KMS-11 (cell line): ENCODE measurements at regions not wholly inside any gene's neighbourhood (a gene's known extent, or its start where the extent isn't known, plus 50 kb on each side); places are given as distances from the start of the nearest gene placed in this dataset.

Experiments
- H2AFZ ChIP-seq: fragments of 200-600 bp; sonication (generic); 2 replicates; pipeline ENCODE4 v1.6.1; 2016; ENCODE audit warnings: antibody characterized with exemption, mixed run types, low read depth
- H3K27ac ChIP-seq: fragments of 200-600 bp; sonication (generic); 2 replicates; pipeline ENCODE4 v1.6.1; 2016; ENCODE audit warnings: mild to moderate bottlenecking, mixed run types
- H3K27me3 ChIP-seq: fragments of 200-600 bp; sonication (generic); 2 replicates; pipeline ENCODE4 v1.6.1; 2017; ENCODE audit warnings: mild to moderate bottlenecking, low read depth, mixed run types, moderate library complexity; ENCODE audit not compliant: insufficient read depth
- H3K36me3 ChIP-seq: fragments of 200-600 bp; sonication (generic); 2 replicates; pipeline ENCODE4 v1.6.1; 2017; ENCODE audit warnings: mild to moderate bottlenecking, mixed run types; ENCODE audit not compliant: insufficient read depth
- H3K4me1 ChIP-seq: fragments of 200-600 bp; sonication (generic); 2 replicates; pipeline ENCODE4 v1.6.1; 2016; ENCODE audit warnings: mild to moderate bottlenecking, low read depth, mixed run types; ENCODE audit not compliant: poor library complexity, severe bottlenecking
- H3K4me2 ChIP-seq: fragments of 200-600 bp; sonication (generic); 2 replicates; pipeline ENCODE4 v1.7.0; 2016; ENCODE audit warnings: mild to moderate bottlenecking, mixed run types
- H3K4me3 ChIP-seq: fragments of 200-600 bp; sonication (generic); IDR thresholded peaks from 2 replicates; pipeline ENCODE4 v1.6.1; 2017; ENCODE audit warnings: low read depth, low read length, mixed read lengths; ENCODE audit not compliant: insufficient read depth
- H3K79me2 ChIP-seq: fragments of 200-600 bp; sonication (generic); 2 replicates; pipeline ENCODE4 v1.6.1; 2016; ENCODE audit warnings: low read depth, mixed run types; ENCODE audit not compliant: insufficient read depth
- H3K9ac ChIP-seq: fragments of 200-600 bp; sonication (generic); 2 replicates; pipeline ENCODE4 v1.6.1; 2016; ENCODE audit warnings: mild to moderate bottlenecking, mixed run types
- H4K20me1 ChIP-seq: fragments of 200-600 bp; sonication (generic); 2 replicates; pipeline ENCODE4 v1.6.1; 2016; ENCODE audit warnings: mild to moderate bottlenecking, mixed run types; ENCODE audit not compliant: insufficient read depth
- TF ChIP-seq, protein P1 (sequence below): fragments of 200-600 bp; sonication (generic); conservative IDR thresholded peaks from 2 replicates; pipeline ENCODE4 v1.6.1; 2017; ENCODE audit warnings: low read depth, mild to moderate bottlenecking, antibody characterized with exemption, low read length, moderate library complexity, mixed read lengths

- H3K4me1 ChIP-seq = no peaks in the 10 kb centered on the region
- no peaks in the 10 kb centered on the region for H3K27me3 ChIP-seq
- TF ChIP-seq, protein P1, sequence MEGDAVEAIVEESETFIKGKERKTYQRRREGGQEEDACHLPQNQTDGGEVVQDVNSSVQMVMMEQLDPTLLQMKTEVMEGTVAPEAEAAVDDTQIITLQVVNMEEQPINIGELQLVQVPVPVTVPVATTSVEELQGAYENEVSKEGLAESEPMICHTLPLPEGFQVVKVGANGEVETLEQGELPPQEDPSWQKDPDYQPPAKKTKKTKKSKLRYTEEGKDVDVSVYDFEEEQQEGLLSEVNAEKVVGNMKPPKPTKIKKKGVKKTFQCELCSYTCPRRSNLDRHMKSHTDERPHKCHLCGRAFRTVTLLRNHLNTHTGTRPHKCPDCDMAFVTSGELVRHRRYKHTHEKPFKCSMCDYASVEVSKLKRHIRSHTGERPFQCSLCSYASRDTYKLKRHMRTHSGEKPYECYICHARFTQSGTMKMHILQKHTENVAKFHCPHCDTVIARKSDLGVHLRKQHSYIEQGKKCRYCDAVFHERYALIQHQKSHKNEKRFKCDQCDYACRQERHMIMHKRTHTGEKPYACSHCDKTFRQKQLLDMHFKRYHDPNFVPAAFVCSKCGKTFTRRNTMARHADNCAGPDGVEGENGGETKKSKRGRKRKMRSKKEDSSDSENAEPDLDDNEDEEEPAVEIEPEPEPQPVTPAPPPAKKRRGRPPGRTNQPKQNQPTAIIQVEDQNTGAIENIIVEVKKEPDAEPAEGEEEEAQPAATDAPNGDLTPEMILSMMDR = no peak
- no peaks in the 10 kb centered on the region for H3K36me3 ChIP-seq
- no peak overlapping the region for H3K27ac ChIP-seq
- no peaks in the 10 kb centered on the region for H3K79me2 ChIP-seq
- no peak overlapping the region for H2AFZ ChIP-seq
- H3K9ac ChIP-seq = no peak overlapping the region
- no peaks in the 10 kb centered on the region for H4K20me1 ChIP-seq
- no peak overlapping the region for H3K4me3 ChIP-seq
- H3K4me2 ChIP-seq = no peak overlapping the region
Observed at GRCh38 chr2:142535311-142535710, 342.2 kb upstream of the KYNU start.

DNA sequence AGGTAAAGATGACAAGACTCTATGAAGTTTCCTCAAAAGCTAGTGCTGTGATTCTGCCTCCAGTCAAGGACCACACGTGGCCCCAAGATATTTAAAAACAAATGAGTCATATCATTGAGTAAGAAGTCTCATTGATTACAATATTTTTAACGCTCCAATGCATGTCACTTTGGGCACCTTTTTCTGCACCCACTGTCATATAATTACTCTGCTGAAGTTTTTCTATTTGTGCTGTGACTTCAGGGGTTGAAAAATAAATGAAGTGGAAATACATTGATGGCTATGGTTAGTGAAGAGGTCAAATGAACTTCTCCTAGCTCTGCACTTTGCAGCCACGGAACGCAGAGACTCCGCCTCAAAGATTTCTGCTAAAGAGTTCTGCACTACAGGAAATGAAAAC lies 344.3 kb upstream of the KYNU start:
- H3K36me3 ChIP-seq = no peaks in the 10 kb centered on the region
- H3K4me2 ChIP-seq = no peak overlapping the region
- no peak overlapping the region for H3K9ac ChIP-seq
- H4K20me1 ChIP-seq = no peaks in the 10 kb centered on the region
- H3K27me3 ChIP-seq = no peaks in the 10 kb centered on the region
- no peak overlapping the region for H3K4me3 ChIP-seq
- no peaks in the 10 kb centered on the region for H3K4me1 ChIP-seq
- no peaks in the 10 kb centered on the region for H3K79me2 ChIP-seq
- H3K27ac ChIP-seq = no peak overlapping the region
- TF ChIP-seq, protein P1 = no peak
- no peak overlapping the region for H2AFZ ChIP-seq

GRCh38 chr2:142531377-142531776 lies 346.1 kb upstream of the KYNU start:
- no peaks in the 10 kb centered on the region for H3K27me3 ChIP-seq
- H3K36me3 ChIP-seq = no peaks in the 10 kb centered on the region
- H4K20me1 ChIP-seq = no peaks in the 10 kb centered on the region
- H3K27ac ChIP-seq = no peak overlapping the region
- H3K4me1 ChIP-seq = no peaks in the 10 kb centered on the region
- TF ChIP-seq, protein P1 = no peak
- H2AFZ ChIP-seq = no peak overlapping the region
- H3K4me3 ChIP-seq = no peak overlapping the region
- H3K79me2 ChIP-seq = no peaks in the 10 kb centered on the region
- no peak overlapping the region for H3K4me2 ChIP-seq
- H3K9ac ChIP-seq = no peak overlapping the region

DNA sequence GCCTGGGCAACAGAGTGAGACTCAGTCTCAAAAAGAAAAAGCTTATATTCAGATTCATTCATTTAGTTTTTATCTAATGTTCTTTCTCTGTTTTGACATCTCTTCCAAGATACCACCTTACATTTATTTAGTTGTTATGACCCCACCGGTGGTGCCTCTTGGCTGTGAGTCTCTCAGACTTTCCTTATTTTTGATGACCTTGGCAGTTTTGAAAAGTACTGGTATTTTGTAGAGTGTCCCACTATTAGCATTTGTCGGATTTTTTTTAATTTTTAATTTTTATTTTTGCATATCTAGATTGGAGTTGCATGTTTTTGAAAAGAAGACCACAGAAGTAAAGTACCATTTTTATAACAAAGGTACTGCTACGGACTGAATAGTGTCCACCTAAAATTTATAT lies 351.7 kb upstream of the KYNU start:
- Histone ChIP-seq H3K36me3 (no peaks in the 10 kb centered on the region), H3K4me2 (no peak overlapping the region), H2AFZ (no peak overlapping the region), H3K27ac (no peak overlapping the region), H3K9ac (no peak overlapping the region), H3K4me3 (no peak overlapping the region), H4K20me1 (no peaks in the 10 kb centered on the region), H3K4me1 (no peaks in the 10 kb centered on the region), H3K79me2 (no peaks in the 10 kb centered on the region), H3K27me3 (no peaks in the 10 kb centered on the region)
- TF ChIP-seq, protein P1 = no peak
